HepG2 (cell line): ENCODE measurements at regions not wholly inside any gene's neighbourhood (a gene's known extent, or its start where the extent isn't known, plus 50 kb on each side); places are given as distances from the start of the nearest gene placed in this dataset.

Experiments
- ATAC-seq: fragments of 200-7000 bp; cut with Tn5 transposase; 3 replicates; pipeline ENCODE4 v1.9.1; 2020; ENCODE audit warnings: mild to moderate bottlenecking, moderate library complexity
- BruUV-seq: library from RNA; stranded (reverse); fragments of 400-500 nt; replicated peaks from 2 replicates; lab custom pipeline; 2021; lab: Mats Ljungman, UMichigan
- CTCF ChIA-PET: fragments of 300-600 bp; formaldehyde crosslinking; extraction: SDS; loops from one replicate; lab custom pipeline; 2021; ENCODE audit warnings: low total read pairs, inconsistent platforms, low intra/inter-chr PET ratio; lab: Yijun Ruan, JAX
- POLR2A ChIA-PET: fragments of 350-600 bp; sonication (Branson Sonifier 250); formaldehyde crosslinking; loops from one replicate; lab custom pipeline; 2020; ENCODE audit warnings: antibody characterized with exemption, inconsistent platforms; lab: Yijun Ruan, JAX
- DNase-seq: peaks from one replicate; pipeline ENCODE4 v3.0.0-alpha.2; 2015; ENCODE audit warnings: low spot score
- FAIRE-seq: peaks from 3 replicates; lab custom pipeline; 2011; peaks lifted over from hg19 to GRCh38; lab: Jason Lieb, UNC
- H2AFZ ChIP-seq: one replicate; pipeline ENCODE4 v1.6.1; 2011; ENCODE audit warnings: low read length, inconsistent platforms
- H3K27ac ChIP-seq: fragments of 300-600 bp; 3 replicates; pipeline ENCODE4 v1.8.0; 2011; ENCODE audit warnings: mixed run types, mild to moderate bottlenecking, mixed read lengths, low read length, inconsistent platforms; ENCODE audit not compliant: insufficient read depth; ENCODE audit errors: extremely low read length
- H3K27me3 ChIP-seq, 2 experiments: fragments of 200-600 bp in 1 of 2; 2 replicates in 1 of 2; 3 replicates in 1 of 2; pipeline versions ENCODE4 v1.6.0 to v1.8.0; 2011; ENCODE audit warnings: low read length in 2 of 2, mild to moderate bottlenecking in 2 of 2, moderate library complexity in 2 of 2, inconsistent platforms in 1 of 2; ENCODE audit not compliant: insufficient read depth in 2 of 2, control insufficient read depth in 1 of 2
- H3K36me3 ChIP-seq, 2 experiments: fragments of 200-600 bp in 1 of 2; replicated peaks in 1 of 2; 2 replicates in 1 of 2; 3 replicates in 1 of 2; pipeline versions ENCODE4 v1.5.1 to v1.8.0; 2011; ENCODE audit warnings: low read length in 2 of 2, inconsistent platforms in 1 of 2; ENCODE audit not compliant: insufficient read depth in 2 of 2, control insufficient read depth in 1 of 2
- H3K4me1 ChIP-seq: 2 replicates; pipeline ENCODE4 v1.5.1; 2012; ENCODE audit warnings: low read length, inconsistent platforms; ENCODE audit not compliant: insufficient read depth
- H3K4me2 ChIP-seq: 2 replicates; pipeline ENCODE4 v1.6.0; 2011; ENCODE audit warnings: low read depth, low read length, inconsistent platforms
- H3K4me3 ChIP-seq, 3 experiments: fragments of 200-600 bp in 1 of 3; sonication (generic), shearing (Covaris generic) in 1 of 3; replicated peaks in 1 of 3; 2 replicates each; pipeline ENCODE4 v1.5.1; 2011 to 2016; ENCODE audit warnings: low read length in 3 of 3, inconsistent platforms in 2 of 3, low read depth in 2 of 3, mild to moderate bottlenecking in 2 of 3, control low read depth in 1 of 3, mixed read lengths in 1 of 3; ENCODE audit not compliant: insufficient read depth in 1 of 3
- H3K79me2 ChIP-seq: one replicate; pipeline ENCODE4 v1.6.1; 2011; ENCODE audit warnings: low read length, inconsistent platforms; ENCODE audit not compliant: insufficient read depth
- H3K9ac ChIP-seq: 2 replicates; pipeline ENCODE4 v1.6.0; 2011; ENCODE audit warnings: mild to moderate bottlenecking, low read depth, low read length, inconsistent platforms; ENCODE audit not compliant: insufficient read depth
- H3K9me3 ChIP-seq: 2 replicates; pipeline ENCODE4 v1.5.1; 2012; ENCODE audit warnings: mild to moderate bottlenecking, low read length
- H4K20me1 ChIP-seq: 2 replicates; pipeline ENCODE4 v1.6.0; 2011; ENCODE audit warnings: inconsistent platforms, mild to moderate bottlenecking, low read length, moderate library complexity; ENCODE audit not compliant: insufficient read depth
- ISL2 ChIP-seq: sonication (generic); formaldehyde crosslinking; IDR thresholded peaks from 2 replicates; pipeline ENCODE4 v1.5.0; 2020; ENCODE audit warnings: missing genetic modification reagents
- WGBS: methylation state at CpG from one replicate; pipeline ENCODE4 v1.1.6; 2017; ENCODE audit warnings: low lambda C conversion rate; 5-methylcytosine and 5-hydroxymethylcytosine counted together
- in situ Hi-C: cut with HindIII; loops from 2 replicates; pipeline ENCODE4 v1.10.0; 2017; ENCODE audit warnings: low pct_unique_long_range_greater_than_20kb; ENCODE audit not compliant: extremely low pct_ligation_motif_present
- intact Hi-C: fragments of 100-400 bp; cut with micrococcal nuclease; formaldehyde crosslinking; loops from one replicate; pipeline ENCODE4 v1.10.0; 2022; ENCODE audit not compliant: unreplicated experiment
- TF ChIP-seq, protein P1 (sequence below): sonication (generic); formaldehyde crosslinking; IDR thresholded peaks from 2 replicates; pipeline ENCODE4 v1.9.0; 2021; ENCODE audit warnings: mild to moderate bottlenecking, missing genetic modification reagents

DNA sequence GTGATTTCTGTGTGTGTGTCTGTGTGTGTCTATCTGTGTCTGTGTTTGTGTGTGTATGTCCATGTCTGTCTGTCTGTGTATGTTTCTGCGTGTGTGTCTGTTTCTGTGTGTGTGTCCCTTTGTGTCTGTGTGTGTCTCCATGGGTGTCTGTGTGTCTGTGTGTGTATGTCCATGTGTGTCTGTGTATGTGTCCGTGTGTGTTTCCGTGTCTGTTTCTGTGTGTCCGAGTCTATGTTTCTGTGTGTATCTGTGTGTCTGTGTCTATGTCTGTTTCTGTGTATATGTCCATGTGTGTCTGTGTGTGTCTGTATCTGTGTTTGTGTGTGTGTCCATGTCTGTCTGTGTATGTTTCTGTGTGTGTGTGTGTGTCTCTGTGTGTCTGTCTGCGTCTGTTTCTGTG is 276.3 kb upstream of the SOX1 start:
- H3K4me3 ChIP-seq = no peak overlapping the region
- H3K9ac ChIP-seq = no peak overlapping the region
- ATAC-seq (no peak), DNase-seq (no peak), FAIRE-seq (no peak)
- H3K27ac ChIP-seq = no peak overlapping the region
- TF ChIP-seq ISL2 = no peak
- TF ChIP-seq, protein P1, sequence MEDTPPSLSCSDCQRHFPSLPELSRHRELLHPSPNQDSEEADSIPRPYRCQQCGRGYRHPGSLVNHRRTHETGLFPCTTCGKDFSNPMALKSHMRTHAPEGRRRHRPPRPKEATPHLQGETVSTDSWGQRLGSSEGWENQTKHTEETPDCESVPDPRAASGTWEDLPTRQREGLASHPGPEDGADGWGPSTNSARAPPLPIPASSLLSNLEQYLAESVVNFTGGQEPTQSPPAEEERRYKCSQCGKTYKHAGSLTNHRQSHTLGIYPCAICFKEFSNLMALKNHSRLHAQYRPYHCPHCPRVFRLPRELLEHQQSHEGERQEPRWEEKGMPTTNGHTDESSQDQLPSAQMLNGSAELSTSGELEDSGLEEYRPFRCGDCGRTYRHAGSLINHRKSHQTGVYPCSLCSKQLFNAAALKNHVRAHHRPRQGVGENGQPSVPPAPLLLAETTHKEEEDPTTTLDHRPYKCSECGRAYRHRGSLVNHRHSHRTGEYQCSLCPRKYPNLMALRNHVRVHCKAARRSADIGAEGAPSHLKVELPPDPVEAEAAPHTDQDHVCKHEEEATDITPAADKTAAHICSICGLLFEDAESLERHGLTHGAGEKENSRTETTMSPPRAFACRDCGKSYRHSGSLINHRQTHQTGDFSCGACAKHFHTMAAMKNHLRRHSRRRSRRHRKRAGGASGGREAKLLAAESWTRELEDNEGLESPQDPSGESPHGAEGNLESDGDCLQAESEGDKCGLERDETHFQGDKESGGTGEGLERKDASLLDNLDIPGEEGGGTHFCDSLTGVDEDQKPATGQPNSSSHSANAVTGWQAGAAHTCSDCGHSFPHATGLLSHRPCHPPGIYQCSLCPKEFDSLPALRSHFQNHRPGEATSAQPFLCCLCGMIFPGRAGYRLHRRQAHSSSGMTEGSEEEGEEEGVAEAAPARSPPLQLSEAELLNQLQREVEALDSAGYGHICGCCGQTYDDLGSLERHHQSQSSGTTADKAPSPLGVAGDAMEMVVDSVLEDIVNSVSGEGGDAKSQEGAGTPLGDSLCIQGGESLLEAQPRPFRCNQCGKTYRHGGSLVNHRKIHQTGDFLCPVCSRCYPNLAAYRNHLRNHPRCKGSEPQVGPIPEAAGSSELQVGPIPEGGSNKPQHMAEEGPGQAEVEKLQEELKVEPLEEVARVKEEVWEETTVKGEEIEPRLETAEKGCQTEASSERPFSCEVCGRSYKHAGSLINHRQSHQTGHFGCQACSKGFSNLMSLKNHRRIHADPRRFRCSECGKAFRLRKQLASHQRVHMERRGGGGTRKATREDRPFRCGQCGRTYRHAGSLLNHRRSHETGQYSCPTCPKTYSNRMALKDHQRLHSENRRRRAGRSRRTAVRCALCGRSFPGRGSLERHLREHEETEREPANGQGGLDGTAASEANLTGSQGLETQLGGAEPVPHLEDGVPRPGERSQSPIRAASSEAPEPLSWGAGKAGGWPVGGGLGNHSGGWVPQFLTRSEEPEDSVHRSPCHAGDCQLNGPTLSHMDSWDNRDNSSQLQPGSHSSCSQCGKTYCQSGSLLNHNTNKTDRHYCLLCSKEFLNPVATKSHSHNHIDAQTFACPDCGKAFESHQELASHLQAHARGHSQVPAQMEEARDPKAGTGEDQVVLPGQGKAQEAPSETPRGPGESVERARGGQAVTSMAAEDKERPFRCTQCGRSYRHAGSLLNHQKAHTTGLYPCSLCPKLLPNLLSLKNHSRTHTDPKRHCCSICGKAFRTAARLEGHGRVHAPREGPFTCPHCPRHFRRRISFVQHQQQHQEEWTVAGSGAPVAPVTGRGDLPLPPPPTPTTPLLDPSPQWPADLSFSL = peak; percentile 26; the same call in 1 of the 2 replicates
- no TSS peak for BruUV-seq
- intact Hi-C loops = no loop called here
- CTCF ChIA-PET = no interaction called here
- no peaks in the 10 kb centered on the region for H3K9me3 ChIP-seq
- H3K27me3 ChIP-seq = peaks cover 0 to 10% of the 10 kb centered on the region in 2 experiments; a peak in 1 of 5 replicates
- 16% methylated on average over 5 of the region's 5 CpGs for WGBS
- H3K36me3 ChIP-seq = no peaks in the 10 kb centered on the region
- in situ Hi-C loops = no loop called here
- no peaks in the 10 kb centered on the region for H3K79me2 ChIP-seq
- POLR2A ChIA-PET = no interaction called here
- H3K4me2 ChIP-seq = no peak overlapping the region
- no peak overlapping the region for H2AFZ ChIP-seq
- no peaks in the 10 kb centered on the region for H3K4me1 ChIP-seq
- no peaks in the 10 kb centered on the region for H4K20me1 ChIP-seq
